ENCODE measurements at regions not wholly inside any gene's neighbourhood (a gene's known extent, or its start where the extent isn't known, plus 50 kb on each side); places are given as distances from the start of the nearest gene placed in this dataset.

DNA sequence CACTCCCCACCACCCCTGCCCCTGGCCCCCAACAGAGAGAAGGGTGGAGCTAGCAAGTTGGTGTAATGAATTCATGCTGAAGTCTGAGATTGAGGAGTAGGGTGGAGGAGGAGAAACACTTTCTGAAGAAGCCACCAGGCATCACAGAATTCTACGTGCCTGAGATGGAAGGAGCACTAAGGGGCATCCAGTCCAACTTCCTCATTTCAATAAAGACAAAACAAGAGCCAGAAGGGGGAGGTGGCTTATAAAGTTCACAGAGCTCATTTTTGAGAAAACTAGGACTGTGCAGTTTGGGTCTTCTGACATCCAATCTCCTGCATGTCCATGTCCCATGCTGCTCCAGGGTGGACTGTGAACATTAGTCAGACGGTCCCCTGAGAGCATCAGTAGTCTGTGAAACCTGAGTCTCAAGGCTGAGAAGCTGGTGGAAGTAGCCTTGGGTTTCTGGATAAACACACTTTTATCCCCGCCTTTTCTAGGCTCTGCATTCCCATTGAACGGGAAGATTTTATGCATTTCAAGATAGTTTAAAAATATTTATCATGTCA lies 77.7 kb downstream of the TRIM43 start:
- dilution Hi-C loops (cut with HindIII; ENCODE audit: low sequenced_read_pairs, unreplicated experiment) (no loop called here), intact Hi-C loops (cut with micrococcal nuclease) (no loop called here), in situ Hi-C loops (cut with MboI; ENCODE audit: low sequenced_read_pairs) (no loop called here)
- BruUV-seq (replicated peaks) = no TSS peak
- CTCF ChIA-PET = no interaction called here
- TF ChIP-seq FOS (IDR thresholded peaks at IDR 0.05; ENCODE audit: low read depth, low read length) (no peak), SMC3 (IDR thresholded peaks at IDR 0.05; ENCODE audit: low read depth, low read length) (no peak), CEBPB (IDR thresholded peaks at IDR 0.05; ENCODE audit: low read depth, low read length) (no peak), RFX5 (IDR thresholded peaks at IDR 0.05; ENCODE audit: low read depth, low read length) (no peak), MXI1 (IDR thresholded peaks at IDR 0.05; ENCODE audit: borderline replicate concordance, low read depth, low read length) (no peak), RAD21 (IDR thresholded peaks at IDR 0.05; ENCODE audit: low read length) (no peak), RCOR1 (IDR thresholded peaks at IDR 0.05; ENCODE audit: insufficient replicate concordance, low read length) (no peak), CHD1 (IDR thresholded peaks at IDR 0.05; ENCODE audit: low read depth, low read length) (no peak), MAZ (IDR thresholded peaks at IDR 0.05; ENCODE audit: borderline replicate concordance, low read depth, low read length) (no peak), BHLHE40 (IDR thresholded peaks at IDR 0.05; ENCODE audit: low read depth, low read length) (no peak), MAFK (IDR thresholded peaks at IDR 0.05; ENCODE audit: low read depth, low read length) (no peak), POLR2A (IDR thresholded peaks at IDR 0.05; ENCODE audit: low read depth, low read length) (no peak), NFE2L2 (IDR thresholded peaks at IDR 0.05; ENCODE audit: low read depth, low read length) (no peak)
- TF ChIP-seq, protein P1, sequence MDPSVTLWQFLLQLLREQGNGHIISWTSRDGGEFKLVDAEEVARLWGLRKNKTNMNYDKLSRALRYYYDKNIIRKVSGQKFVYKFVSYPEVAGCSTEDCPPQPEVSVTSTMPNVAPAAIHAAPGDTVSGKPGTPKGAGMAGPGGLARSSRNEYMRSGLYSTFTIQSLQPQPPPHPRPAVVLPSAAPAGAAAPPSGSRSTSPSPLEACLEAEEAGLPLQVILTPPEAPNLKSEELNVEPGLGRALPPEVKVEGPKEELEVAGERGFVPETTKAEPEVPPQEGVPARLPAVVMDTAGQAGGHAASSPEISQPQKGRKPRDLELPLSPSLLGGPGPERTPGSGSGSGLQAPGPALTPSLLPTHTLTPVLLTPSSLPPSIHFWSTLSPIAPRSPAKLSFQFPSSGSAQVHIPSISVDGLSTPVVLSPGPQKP (IDR thresholded peaks at IDR 0.05; ENCODE audit: borderline replicate concordance, low read depth, low read length) = no peak
- TF ChIP-seq, protein P2, sequence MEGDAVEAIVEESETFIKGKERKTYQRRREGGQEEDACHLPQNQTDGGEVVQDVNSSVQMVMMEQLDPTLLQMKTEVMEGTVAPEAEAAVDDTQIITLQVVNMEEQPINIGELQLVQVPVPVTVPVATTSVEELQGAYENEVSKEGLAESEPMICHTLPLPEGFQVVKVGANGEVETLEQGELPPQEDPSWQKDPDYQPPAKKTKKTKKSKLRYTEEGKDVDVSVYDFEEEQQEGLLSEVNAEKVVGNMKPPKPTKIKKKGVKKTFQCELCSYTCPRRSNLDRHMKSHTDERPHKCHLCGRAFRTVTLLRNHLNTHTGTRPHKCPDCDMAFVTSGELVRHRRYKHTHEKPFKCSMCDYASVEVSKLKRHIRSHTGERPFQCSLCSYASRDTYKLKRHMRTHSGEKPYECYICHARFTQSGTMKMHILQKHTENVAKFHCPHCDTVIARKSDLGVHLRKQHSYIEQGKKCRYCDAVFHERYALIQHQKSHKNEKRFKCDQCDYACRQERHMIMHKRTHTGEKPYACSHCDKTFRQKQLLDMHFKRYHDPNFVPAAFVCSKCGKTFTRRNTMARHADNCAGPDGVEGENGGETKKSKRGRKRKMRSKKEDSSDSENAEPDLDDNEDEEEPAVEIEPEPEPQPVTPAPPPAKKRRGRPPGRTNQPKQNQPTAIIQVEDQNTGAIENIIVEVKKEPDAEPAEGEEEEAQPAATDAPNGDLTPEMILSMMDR (conservative IDR thresholded peaks at IDR 0.05; ENCODE audit: low read depth, low read length) = no peak
- TF ChIP-seq, protein P3, sequence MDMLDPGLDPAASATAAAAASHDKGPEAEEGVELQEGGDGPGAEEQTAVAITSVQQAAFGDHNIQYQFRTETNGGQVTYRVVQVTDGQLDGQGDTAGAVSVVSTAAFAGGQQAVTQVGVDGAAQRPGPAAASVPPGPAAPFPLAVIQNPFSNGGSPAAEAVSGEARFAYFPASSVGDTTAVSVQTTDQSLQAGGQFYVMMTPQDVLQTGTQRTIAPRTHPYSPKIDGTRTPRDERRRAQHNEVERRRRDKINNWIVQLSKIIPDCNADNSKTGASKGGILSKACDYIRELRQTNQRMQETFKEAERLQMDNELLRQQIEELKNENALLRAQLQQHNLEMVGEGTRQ (IDR thresholded peaks at IDR 0.05; ENCODE audit: low read depth, low read length) = no peak
- H2AK5ac ChIP-seq (ENCODE audit: low read depth, low read length) = no peak overlapping the region; the same call in 1 of the 2 replicates
- no peak overlapping the region for H3K4me2 ChIP-seq (ENCODE audit: low read depth, low read length)
- H3K18ac ChIP-seq (ENCODE audit: low read depth, low read length) = peak overlapping the region; percentile 64; the same call in 1 of the 2 replicates
- no peak overlapping the region for H2AFZ ChIP-seq (replicated peaks; ENCODE audit: low read length, poor library complexity)
- DNase-seq (peak; percentile 15), ATAC-seq (ENCODE audit: low read depth) (peak; percentile 42)
- H3K14ac ChIP-seq (replicated peaks; ENCODE audit: low read depth, low read length) = no peak overlapping the region; the same call in 1 of the 2 replicates
- H3K9ac ChIP-seq (ENCODE audit: low read depth, low read length) = no peak overlapping the region
- no peak overlapping the region for H3K23ac ChIP-seq (ENCODE audit: low read depth, low read length)
- no peak overlapping the region for H2AK9ac ChIP-seq (replicated peaks; ENCODE audit: low read depth, low read length, poor library complexity)
- no CpG with 5 or more reads among the region's 4 CpGs for WGBS, 2 experiments (ENCODE audit: extremely low coverage in 2 of 2, insufficient read length in 1 of 2)
- POLR2A ChIA-PET (ENCODE audit: unreplicated experiment) = no interaction called here
- H3K9me3 ChIP-seq (ENCODE audit: control insufficient read depth, insufficient read depth, low read length) = no peaks in the 10 kb centered on the region
- H3K36me3 ChIP-seq (ENCODE audit: control insufficient read depth, insufficient read depth, low read length) = no peaks in the 10 kb centered on the region
- no peak overlapping the region for H2BK5ac ChIP-seq (ENCODE audit: low read depth, low read length, poor library complexity, severe bottlenecking)
- H2BK20ac ChIP-seq (ENCODE audit: low read depth, low read length) = peak overlapping the region; percentile 66; the same call in 1 of the 2 replicates
- peak overlapping the region; percentile 79 for H2BK120ac ChIP-seq (ENCODE audit: low read depth, low read length)
- H3K4ac ChIP-seq (ENCODE audit: low read depth, low read length) = peak overlapping the region; percentile 82
- H4K20me1 ChIP-seq (ENCODE audit: insufficient read depth, low read length) = no peaks in the 10 kb centered on the region
- H4K91ac ChIP-seq (ENCODE audit: insufficient read depth, low read depth, low read length) = peak overlapping the region; percentile 65; the same call in 1 of the 2 replicates
- no peak overlapping the region for H3K4me3 ChIP-seq (ENCODE audit: insufficient read depth, low read depth, low read length)
- no peak overlapping the region for H3K27ac ChIP-seq (ENCODE audit: insufficient read depth, low read length)
- peak overlapping the region; percentile 9; the same call in 1 of the 2 replicates for H4K5ac ChIP-seq (ENCODE audit: low read depth, low read length)
- no peak overlapping the region; the same call in 1 of the 2 replicates for H3K56ac ChIP-seq (ENCODE audit: extremely low read depth, insufficient read depth, low read length)
- H3K4me1 ChIP-seq (ENCODE audit: control insufficient read depth, insufficient read depth, low read length) = peaks cover 14% of the 10 kb centered on the region
- H3K27me3 ChIP-seq (ENCODE audit: control insufficient read depth, insufficient read depth, low read length) = peaks cover 2% of the 10 kb centered on the region; the same call in 1 of the 2 replicates
- H4K8ac ChIP-seq (ENCODE audit: low read depth in 2 of 2, low read length in 2 of 2) = peak overlapping the region in 1 of 2 experiments; percentile 69; a peak in 1 of 4 replicates
- peak overlapping the region; percentile 2; the same call in 1 of the 3 replicates for H2BK15ac ChIP-seq (ENCODE audit: low read depth, low read length)
- H3K9me1 ChIP-seq (ENCODE audit: insufficient read depth, low read length) = peaks cover 7% of the 10 kb centered on the region
- no peaks in the 10 kb centered on the region for H3K79me1 ChIP-seq (ENCODE audit: low read depth in 1 of 2, low read length in 2 of 2)
